ENCODE measurements at regions not wholly inside any gene's neighbourhood (a gene's known extent, or its start where the extent isn't known, plus 50 kb on each side); places are given as distances from the start of the nearest gene placed in this dataset.
"Not testable (repeated sequence)": the region's sequence is repeated elsewhere in the genome, so short reads cannot be mapped to it uniquely, and the experiment has no call there.

- DNase-seq = no peak
These were observed 112.1 kb downstream of the COPRS start for GRCh38 chr17:31746884-31747495.

GRCh38 chr17:31745964-31746600 lies 113.0 kb downstream of the COPRS start:
- no peak for DNase-seq

GRCh38 chr17:31744511-31744951 lies 114.5 kb downstream of the COPRS start:
- no peak for DNase-seq

- DNase-seq = no peak
These were observed 115.2 kb downstream of the COPRS start for GRCh38 chr17:31743797-31744196.

- DNase-seq = no peak
These were observed 117.7 kb downstream of the COPRS start for GRCh38 chr17:31741371-31741770.

- peak; percentile 95 for DNase-seq
These were observed 118.4 kb downstream of the COPRS start for GRCh38 chr17:31740611-31741082.

GRCh38 chr17:31738996-31739699 lies 119.9 kb downstream of the COPRS start:
- DNase-seq = peak; percentile 91

- DNase-seq = no peak
These were observed 120.6 kb downstream of the COPRS start for GRCh38 chr17:31738488-31738887.

GRCh38 chr17:31738067-31738466 lies 121.0 kb downstream of the COPRS start:
- DNase-seq = no peak

- no peak for DNase-seq
These were observed 122.0 kb downstream of the COPRS start for GRCh38 chr17:31736855-31737625.

- no peak for DNase-seq
These were observed 125.7 kb downstream of the COPRS start for GRCh38 chr17:31733326-31733725.

- not testable (repeated sequence) for DNase-seq
These were observed 127.4 kb downstream of the COPRS start for GRCh38 chr17:31731585-31732154.

- DNase-seq = no peak
These were observed 127.9 kb downstream of the COPRS start for GRCh38 chr17:31731118-31731517.

- peak; percentile 46 for DNase-seq
These were observed 132.0 kb downstream of the COPRS start for GRCh38 chr17:31726980-31727427.

- DNase-seq = no peak
These were observed 134.4 kb downstream of the COPRS start for GRCh38 chr17:31724619-31725018.

- DNase-seq = peak; percentile 74
These were observed 135.0 kb downstream of the COPRS start for GRCh38 chr17:31724026-31724425.

GRCh38 chr17:31722251-31723056 lies 136.6 kb downstream of the COPRS start:
- no peak for DNase-seq

- DNase-seq = no peak
These were observed 137.6 kb downstream of the COPRS start for GRCh38 chr17:31721291-31722025.

- DNase-seq = not testable (repeated sequence)
These were observed 141.8 kb downstream of the COPRS start for GRCh38 chr17:31717251-31717650.

GRCh38 chr17:31715446-31715845 lies 143.6 kb downstream of the COPRS start:
- no peak for DNase-seq

- no peak for DNase-seq
These were observed 154.6 kb downstream of the COPRS start for GRCh38 chr17:31704483-31704882.
